Neural cell (in vitro differentiated cells): ENCODE measurements at regions not wholly inside any gene's neighbourhood (a gene's known extent, or its start where the extent isn't known, plus 50 kb on each side); places are given as distances from the start of the nearest gene placed in this dataset.

Experiments
- H2AFZ ChIP-seq: fragments of 200-600, 300-800 bp; sonication (generic), shearing (Covaris generic); 2 replicates; pipeline ENCODE4 v1.6.0; 2014; ENCODE audit warnings: low read depth, mild to moderate bottlenecking, antibody characterized with exemption, low read length, moderate library complexity
- H3F3A ChIP-seq: fragments of 200-600 bp; shearing (Covaris generic); 2 replicates; pipeline ENCODE4 v1.6.1; 2016; ENCODE audit warnings: mild to moderate bottlenecking, moderate library complexity, mixed read lengths, antibody characterized with exemption, low read length; ENCODE audit not compliant: insufficient read depth, poor library complexity, severe bottlenecking
- H3K27ac ChIP-seq: fragments of 200-600, 300-800 bp; sonication (generic), shearing (Covaris generic); 2 replicates; pipeline ENCODE4 v1.5.1; 2014; ENCODE audit warnings: mild to moderate bottlenecking, low read length, moderate library complexity
- H3K27me3 ChIP-seq: fragments of 300-800, 200-600 bp; sonication (generic), shearing (Covaris generic); 2 replicates; pipeline ENCODE4 v1.6.0; 2014; ENCODE audit warnings: mild to moderate bottlenecking, low read depth, low read length, moderate library complexity; ENCODE audit not compliant: insufficient read depth
- H3K36me3 ChIP-seq: fragments of 300-800, 200-600 bp; sonication (generic), shearing (Covaris generic); 2 replicates; pipeline ENCODE4 v1.5.1; 2014; ENCODE audit warnings: mild to moderate bottlenecking, antibody characterized with exemption, low read length, moderate library complexity; ENCODE audit not compliant: insufficient read depth
- H3K4me2 ChIP-seq: fragments of 300-800, 200-600 bp; sonication (generic), shearing (Covaris generic); 2 replicates; pipeline ENCODE4 v1.6.0; 2014; ENCODE audit warnings: mild to moderate bottlenecking, low read length
- H3K4me3 ChIP-seq: fragments of 300-800, 200-600 bp; sonication (generic), shearing (Covaris generic); 2 replicates; pipeline ENCODE4 v1.5.1; 2014; ENCODE audit warnings: mild to moderate bottlenecking, low read length, moderate library complexity
- H3K79me2 ChIP-seq: fragments of 200-600 bp; shearing (Covaris generic); replicated peaks from 2 replicates; pipeline ENCODE4 v1.6.0; 2014; ENCODE audit warnings: mild to moderate bottlenecking, low read length, moderate library complexity; ENCODE audit not compliant: insufficient read depth
- H3K9ac ChIP-seq: fragments of 300-800, 200-600 bp; sonication (generic), shearing (Covaris generic); 2 replicates; pipeline ENCODE4 v1.6.1; 2016; ENCODE audit warnings: mild to moderate bottlenecking, low read length, mixed read lengths
- H3K9me2 ChIP-seq: fragments of 200-600 bp; shearing (Covaris generic); 2 replicates; pipeline ENCODE4 v1.6.1; 2016; ENCODE audit warnings: mild to moderate bottlenecking, low read length, mixed read lengths; ENCODE audit not compliant: insufficient read depth
- H3K9me3 ChIP-seq: fragments of 200-600, 300-800 bp; sonication (generic), shearing (Covaris generic); 2 replicates; pipeline ENCODE4 v1.6.1; 2016; ENCODE audit warnings: mild to moderate bottlenecking, mixed run types, low read length, moderate library complexity, mixed read lengths
- H4K20me1 ChIP-seq: fragments of 200-600 bp; shearing (Covaris generic); 2 replicates; pipeline ENCODE4 v1.6.1; 2016; ENCODE audit warnings: mild to moderate bottlenecking, mixed run types; ENCODE audit not compliant: insufficient read depth
- CTCF ChIP-seq: fragments of 450-650 bp; IDR thresholded peaks from 2 replicates; pipeline ENCODE4 v1.5.1; 2014; ENCODE audit warnings: antibody characterized with exemption, mild to moderate bottlenecking, moderate library complexity; ENCODE audit not compliant: poor library complexity, severe bottlenecking
- EP300 ChIP-seq: fragments of 450-650 bp; conservative IDR thresholded peaks from 2 replicates; pipeline ENCODE4 v1.6.1; 2014; ENCODE audit warnings: antibody characterized with exemption, mild to moderate bottlenecking, moderate library complexity; ENCODE audit not compliant: poor library complexity, severe bottlenecking
- EZH2 ChIP-seq: fragments of 200-600, 300-800 bp; shearing (Covaris generic), sonication (generic); IDR thresholded peaks from 2 replicates; pipeline ENCODE4 v1.6.1; 2014; ENCODE audit warnings: antibody characterized with exemption, low read length, borderline replicate concordance, mild to moderate bottlenecking; ENCODE audit not compliant: insufficient read depth, poor library complexity, severe bottlenecking
- MXI1 ChIP-seq: fragments of 450-650 bp; conservative IDR thresholded peaks from 2 replicates; pipeline ENCODE4 v1.6.1; 2014; ENCODE audit warnings: antibody characterized with exemption, mild to moderate bottlenecking; ENCODE audit not compliant: poor library complexity, severe bottlenecking
- POLR2AphosphoS5 ChIP-seq: IDR thresholded peaks from 2 replicates; pipeline ENCODE4 v1.6.1; 2012
- RAD21 ChIP-seq: fragments of 450-650 bp; conservative IDR thresholded peaks from 2 replicates; pipeline ENCODE4 v1.6.1; 2014; ENCODE audit warnings: antibody characterized with exemption, mild to moderate bottlenecking, moderate library complexity
- SMC3 ChIP-seq: fragments of 450-650 bp; conservative IDR thresholded peaks from 2 replicates; pipeline ENCODE4 v1.6.1; 2014; ENCODE audit warnings: antibody characterized with exemption, mild to moderate bottlenecking, moderate library complexity; ENCODE audit not compliant: poor library complexity
- TAF1 ChIP-seq: IDR thresholded peaks from 2 replicates; pipeline ENCODE4 v1.6.1; 2012; ENCODE audit warnings: low read depth
- TF ChIP-seq, protein P1 (sequence below): IDR thresholded peaks from 2 replicates; pipeline ENCODE4 v1.6.1; 2012; ENCODE audit warnings: borderline replicate concordance

- H3K4me2 ChIP-seq: no peak overlapping the region
- H3K79me2 ChIP-seq: no peaks in the 10 kb centered on the region
- H3K9me3 ChIP-seq: no peaks in the 10 kb centered on the region
- H3K9me2 ChIP-seq: no peaks in the 10 kb centered on the region
- TF ChIP-seq POLR2AphosphoS5 (peak; percentile 31), CTCF (no peak), EP300 (peak; percentile 75)
- TF ChIP-seq, protein P1, sequence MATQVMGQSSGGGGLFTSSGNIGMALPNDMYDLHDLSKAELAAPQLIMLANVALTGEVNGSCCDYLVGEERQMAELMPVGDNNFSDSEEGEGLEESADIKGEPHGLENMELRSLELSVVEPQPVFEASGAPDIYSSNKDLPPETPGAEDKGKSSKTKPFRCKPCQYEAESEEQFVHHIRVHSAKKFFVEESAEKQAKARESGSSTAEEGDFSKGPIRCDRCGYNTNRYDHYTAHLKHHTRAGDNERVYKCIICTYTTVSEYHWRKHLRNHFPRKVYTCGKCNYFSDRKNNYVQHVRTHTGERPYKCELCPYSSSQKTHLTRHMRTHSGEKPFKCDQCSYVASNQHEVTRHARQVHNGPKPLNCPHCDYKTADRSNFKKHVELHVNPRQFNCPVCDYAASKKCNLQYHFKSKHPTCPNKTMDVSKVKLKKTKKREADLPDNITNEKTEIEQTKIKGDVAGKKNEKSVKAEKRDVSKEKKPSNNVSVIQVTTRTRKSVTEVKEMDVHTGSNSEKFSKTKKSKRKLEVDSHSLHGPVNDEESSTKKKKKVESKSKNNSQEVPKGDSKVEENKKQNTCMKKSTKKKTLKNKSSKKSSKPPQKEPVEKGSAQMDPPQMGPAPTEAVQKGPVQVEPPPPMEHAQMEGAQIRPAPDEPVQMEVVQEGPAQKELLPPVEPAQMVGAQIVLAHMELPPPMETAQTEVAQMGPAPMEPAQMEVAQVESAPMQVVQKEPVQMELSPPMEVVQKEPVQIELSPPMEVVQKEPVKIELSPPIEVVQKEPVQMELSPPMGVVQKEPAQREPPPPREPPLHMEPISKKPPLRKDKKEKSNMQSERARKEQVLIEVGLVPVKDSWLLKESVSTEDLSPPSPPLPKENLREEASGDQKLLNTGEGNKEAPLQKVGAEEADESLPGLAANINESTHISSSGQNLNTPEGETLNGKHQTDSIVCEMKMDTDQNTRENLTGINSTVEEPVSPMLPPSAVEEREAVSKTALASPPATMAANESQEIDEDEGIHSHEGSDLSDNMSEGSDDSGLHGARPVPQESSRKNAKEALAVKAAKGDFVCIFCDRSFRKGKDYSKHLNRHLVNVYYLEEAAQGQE: no peak
- H4K20me1 ChIP-seq: no peaks in the 10 kb centered on the region
- no peak overlapping the region for H3K9ac ChIP-seq
- H3K27me3 ChIP-seq: no peaks in the 10 kb centered on the region
- no peaks in the 10 kb centered on the region for H3K36me3 ChIP-seq
- H3K4me3 ChIP-seq: no peak overlapping the region
- no peaks in the 10 kb centered on the region for H3F3A ChIP-seq
- H2AFZ ChIP-seq: no peak overlapping the region
- H3K27ac ChIP-seq: no peak overlapping the region
Measured at GRCh38 chr13:79650688-79651087, 169.7 kb downstream of the NDFIP2 start.

- no peak overlapping the region for H3K27ac ChIP-seq
- no peaks in the 10 kb centered on the region for H3K9me3 ChIP-seq
- H2AFZ ChIP-seq: no peak overlapping the region
- no peak overlapping the region for H3K4me3 ChIP-seq
- no peaks in the 10 kb centered on the region for H3K79me2 ChIP-seq
- no peaks in the 10 kb centered on the region for H3F3A ChIP-seq
- TF ChIP-seq MXI1: no peak
- no peak for TF ChIP-seq POLR2AphosphoS5
- TF ChIP-seq SMC3: no peak
- no peak for TF ChIP-seq RAD21
- TF ChIP-seq TAF1: no peak
- no peak for TF ChIP-seq CTCF
- no peak for TF ChIP-seq EZH2
- TF ChIP-seq, protein P1: no peak
- TF ChIP-seq EP300: no peak
- no peak overlapping the region for H3K9ac ChIP-seq
- no peaks in the 10 kb centered on the region for H3K27me3 ChIP-seq
- H4K20me1 ChIP-seq: no peaks in the 10 kb centered on the region
- H3K9me2 ChIP-seq: no peaks in the 10 kb centered on the region
- no peak overlapping the region for H3K4me2 ChIP-seq
- no peaks in the 10 kb centered on the region for H3K36me3 ChIP-seq
Measured at GRCh38 chr13:79648191-79648590, 167.2 kb downstream of the NDFIP2 start.
